Neuronal stem cell (in vitro differentiated cells): ENCODE measurements at regions not wholly inside any gene's neighbourhood (a gene's known extent, or its start where the extent isn't known, plus 50 kb on each side); places are given as distances from the start of the nearest gene placed in this dataset.

Experiments
- DNase-seq: peaks from one replicate; pipeline ENCODE4 v3.0.0-alpha.2; 2013; ENCODE audit warnings: low spot score
- H2AFZ ChIP-seq: one replicate; pipeline ENCODE4 v1.6.1; 2013; ENCODE audit warnings: mild to moderate bottlenecking, low read length, inconsistent platforms
- H2AK5ac ChIP-seq: 2 replicates; pipeline ENCODE4 v1.6.1; 2013; ENCODE audit warnings: low read depth, mild to moderate bottlenecking, inconsistent platforms, low read length, moderate library complexity, mixed read lengths
- H2BK120ac ChIP-seq: 2 replicates; pipeline ENCODE4 v1.6.1; 2013; ENCODE audit warnings: low read depth, mild to moderate bottlenecking, inconsistent platforms, low read length, moderate library complexity, mixed read lengths
- H2BK12ac ChIP-seq: one replicate; pipeline ENCODE4 v1.6.1; 2013; ENCODE audit warnings: low read length, inconsistent platforms
- H2BK15ac ChIP-seq: 2 replicates; pipeline ENCODE4 v1.6.1; 2013; ENCODE audit warnings: mild to moderate bottlenecking, low read length, inconsistent platforms, mixed read lengths
- H2BK5ac ChIP-seq: one replicate; pipeline ENCODE4 v1.6.1; 2013; ENCODE audit warnings: inconsistent platforms, mild to moderate bottlenecking, low read length, moderate library complexity
- H3K14ac ChIP-seq: one replicate; pipeline ENCODE4 v1.6.1; 2013; ENCODE audit warnings: low read length, inconsistent platforms
- H3K18ac ChIP-seq: 2 replicates; pipeline ENCODE4 v1.6.1; 2013; ENCODE audit warnings: low read length, inconsistent platforms
- H3K23ac ChIP-seq: 2 replicates; pipeline ENCODE4 v1.6.1; 2013; ENCODE audit warnings: low read depth, mild to moderate bottlenecking, mixed read lengths, low read length, inconsistent platforms; ENCODE audit not compliant: poor library complexity
- H3K27ac ChIP-seq: replicated peaks from 3 replicates; pipeline ENCODE4 v1.5.1; 2013; ENCODE audit warnings: low read length, inconsistent platforms
- H3K27me3 ChIP-seq, 3 experiments: 2 replicates each; pipeline ENCODE4 v1.6.1; 2013; ENCODE audit warnings: low read length in 3 of 3, mild to moderate bottlenecking in 2 of 3, inconsistent platforms in 1 of 3, low read depth in 1 of 3, mixed read lengths in 1 of 3, moderate library complexity in 1 of 3; ENCODE audit not compliant: control insufficient read depth in 3 of 3, insufficient read depth in 3 of 3
- H3K36me3 ChIP-seq, 2 donors: replicated peaks in 1 of 2; 2 replicates each; pipeline ENCODE4 v1.6.1; 2013; ENCODE audit warnings: low read length in 2 of 2; ENCODE audit not compliant: control insufficient read depth in 2 of 2, insufficient read depth in 2 of 2
- H3K4ac ChIP-seq: 2 replicates; pipeline ENCODE4 v1.6.1; 2013; ENCODE audit warnings: inconsistent platforms, mild to moderate bottlenecking, low read length, moderate library complexity
- H3K4me1 ChIP-seq, 2 donors: 1 replicate in 1 of 2; 2 replicates in 1 of 2; pipeline ENCODE4 v1.6.1; 2013; ENCODE audit warnings: low read length in 2 of 2, low read depth in 1 of 2; ENCODE audit not compliant: control insufficient read depth in 2 of 2, insufficient read depth in 1 of 2
- H3K4me2 ChIP-seq: one replicate; pipeline ENCODE4 v1.6.1; 2013; ENCODE audit warnings: mild to moderate bottlenecking, low read length, inconsistent platforms; ENCODE audit not compliant: insufficient read depth, poor library complexity, severe bottlenecking
- H3K4me3 ChIP-seq, 2 donors: 2 replicates each; pipeline ENCODE4 v1.5.1; 2013; ENCODE audit warnings: low read length in 2 of 2, mild to moderate bottlenecking in 2 of 2, inconsistent platforms in 1 of 2, moderate library complexity in 1 of 2
- H3K79me1 ChIP-seq: one replicate; pipeline ENCODE4 v1.6.1; 2013; ENCODE audit warnings: low read depth, mild to moderate bottlenecking, inconsistent platforms, low read length, moderate library complexity
- H3K9ac ChIP-seq: one replicate; pipeline ENCODE4 v1.6.1; 2013; ENCODE audit warnings: mild to moderate bottlenecking, low read depth, low read length, inconsistent platforms; ENCODE audit not compliant: poor library complexity
- H3K9me3 ChIP-seq, 2 donors: replicated peaks in 1 of 2; 2 replicates each; pipeline versions ENCODE3 to v1.6.1; 2013; ENCODE audit warnings: low read length in 2 of 2, mild to moderate bottlenecking in 2 of 2, inconsistent platforms in 1 of 2, low read depth in 1 of 2, mixed read lengths in 1 of 2, moderate library complexity in 1 of 2; ENCODE audit not compliant: control insufficient read depth in 2 of 2, insufficient read depth in 1 of 2
- H4K8ac ChIP-seq: one replicate; pipeline ENCODE4 v1.6.1; 2013; ENCODE audit warnings: low read depth, mild to moderate bottlenecking, inconsistent platforms, low read length, moderate library complexity
- H4K91ac ChIP-seq: one replicate; pipeline ENCODE4 v1.6.1; 2013; ENCODE audit warnings: low read length, low read depth, mild to moderate bottlenecking, inconsistent platforms; ENCODE audit not compliant: poor library complexity
- WGBS, 2 donors: extraction: QIAGEN DNeasy Blood & Tissue Kit; methylation state at CpG; one replicate each; pipeline ENCODE4 v1.1.7; 2013; ENCODE audit warnings: missing lambda C conversion rate in 2 of 2, mixed read lengths in 1 of 2; ENCODE audit not compliant: insufficient read length in 2 of 2, insufficient replicate concordance in 1 of 2; ENCODE audit errors: extremely low coverage in 2 of 2; 5-methylcytosine and 5-hydroxymethylcytosine counted together

GRCh38 chr13:85527316-85527715, 271.9 kb downstream of the SLITRK6 start:
- Histone ChIP-seq H2BK12ac (no peak overlapping the region), H4K8ac (no peak overlapping the region), H3K9ac (no peak overlapping the region), H3K36me3 (no peaks in the 10 kb centered on the region), H2AFZ (no peak overlapping the region), H3K79me1 (no peaks in the 10 kb centered on the region), H2BK120ac (no peak overlapping the region), H2AK5ac (no peak overlapping the region), H3K4me3 (no peak overlapping the region), H2BK5ac (no peak overlapping the region), H3K4ac (no peak overlapping the region), H3K18ac (no peak overlapping the region), H3K14ac (no peak overlapping the region), H3K4me2 (no peak overlapping the region), H4K91ac (no peak overlapping the region), H3K27me3 (no peaks in the 10 kb centered on the region), H2BK15ac (no peak overlapping the region), H3K27ac (no peak overlapping the region), H3K4me1 (no peaks in the 10 kb centered on the region), H3K23ac (no peak overlapping the region), H3K9me3 (no peaks in the 10 kb centered on the region)
- no peak for DNase-seq
- no CpG with 5 or more reads among the region's 4 CpGs for WGBS, 2 donors

GRCh38 chr13:85525411-85525810, 273.8 kb downstream of the SLITRK6 start:
- Histone ChIP-seq H3K14ac (no peak overlapping the region), H3K36me3 (no peaks in the 10 kb centered on the region), H4K91ac (no peak overlapping the region), H3K4me3 (no peak overlapping the region), H3K79me1 (no peaks in the 10 kb centered on the region), H3K4ac (no peak overlapping the region), H4K8ac (no peak overlapping the region), H2BK120ac (no peak overlapping the region), H2BK15ac (no peak overlapping the region), H3K4me1 (no peaks in the 10 kb centered on the region), H2AK5ac (no peak overlapping the region), H3K18ac (no peak overlapping the region), H3K23ac (no peak overlapping the region), H3K9me3 (no peaks in the 10 kb centered on the region), H3K27me3 (no peaks in the 10 kb centered on the region), H2BK5ac (no peak overlapping the region), H2BK12ac (no peak overlapping the region), H3K27ac (no peak overlapping the region), H3K9ac (no peak overlapping the region), H2AFZ (no peak overlapping the region), H3K4me2 (no peak overlapping the region)
- no CpG with 5 or more reads among the region's 2 CpGs for WGBS, 2 donors
- no peak for DNase-seq

DNA sequence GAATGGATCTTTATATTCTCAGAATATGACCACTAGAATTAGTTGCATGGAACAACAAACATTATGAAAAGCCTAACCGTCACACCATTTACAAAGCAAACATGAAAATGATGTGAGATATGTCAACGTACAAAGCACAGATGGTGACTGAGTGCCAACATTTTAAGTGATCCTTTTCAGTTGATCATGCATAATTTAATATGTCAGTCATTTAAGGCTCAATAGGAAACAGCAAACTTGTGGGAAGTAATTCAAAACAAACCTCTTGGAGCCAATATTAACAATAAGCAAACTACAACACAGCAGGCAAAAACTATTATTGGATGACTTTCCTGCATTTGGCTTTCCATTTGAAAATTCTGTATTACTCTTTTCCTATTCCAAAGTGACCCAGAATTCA, 277.6 kb downstream of the SLITRK6 start:
- Histone ChIP-seq H3K9me3 (no peaks in the 10 kb centered on the region), H2BK12ac (no peak overlapping the region), H3K27ac (no peak overlapping the region), H3K4me1 (no peaks in the 10 kb centered on the region), H4K91ac (no peak overlapping the region), H2AFZ (no peak overlapping the region), H3K9ac (no peak overlapping the region), H2BK5ac (no peak overlapping the region), H4K8ac (no peak overlapping the region), H2BK120ac (no peak overlapping the region), H3K4ac (no peak overlapping the region), H3K36me3 (no peaks in the 10 kb centered on the region), H3K4me3 (no peak overlapping the region), H3K14ac (no peak overlapping the region), H3K23ac (no peak overlapping the region), H3K79me1 (no peaks in the 10 kb centered on the region), H3K18ac (no peak overlapping the region), H3K27me3 (no peaks in the 10 kb centered on the region), H2AK5ac (no peak overlapping the region), H3K4me2 (no peak overlapping the region), H2BK15ac (no peak overlapping the region)
- no peak for DNase-seq
- no CpG with 5 or more reads among the region's 2 CpGs for WGBS, 2 donors

GRCh38 chr13:85520445-85520844, 278.8 kb downstream of the SLITRK6 start:
- Histone ChIP-seq H3K14ac (no peak overlapping the region), H3K9ac (no peak overlapping the region), H2AFZ (no peak overlapping the region), H2BK120ac (no peak overlapping the region), H3K27ac (no peak overlapping the region), H4K8ac (no peak overlapping the region), H3K79me1 (no peaks in the 10 kb centered on the region), H3K4me2 (no peak overlapping the region), H3K4ac (no peak overlapping the region), H2BK12ac (no peak overlapping the region), H3K4me1 (no peaks in the 10 kb centered on the region), H2BK5ac (no peak overlapping the region), H3K9me3 (no peaks in the 10 kb centered on the region), H3K27me3 (no peaks in the 10 kb centered on the region), H2BK15ac (no peak overlapping the region), H3K23ac (no peak overlapping the region), H4K91ac (no peak overlapping the region), H3K36me3 (no peaks in the 10 kb centered on the region), H2AK5ac (no peak overlapping the region), H3K18ac (no peak overlapping the region), H3K4me3 (no peak overlapping the region)
- DNase-seq: no peak
